ENCODE measurements at regions not wholly inside any gene's neighbourhood (a gene's known extent, or its start where the extent isn't known, plus 50 kb on each side); places are given as distances from the start of the nearest gene placed in this dataset. TPM values are rescaled to one million over a fixed set of nuclear protein-coding genes. Genes with fewer than 3 reads are reported as not detected.

DNA sequence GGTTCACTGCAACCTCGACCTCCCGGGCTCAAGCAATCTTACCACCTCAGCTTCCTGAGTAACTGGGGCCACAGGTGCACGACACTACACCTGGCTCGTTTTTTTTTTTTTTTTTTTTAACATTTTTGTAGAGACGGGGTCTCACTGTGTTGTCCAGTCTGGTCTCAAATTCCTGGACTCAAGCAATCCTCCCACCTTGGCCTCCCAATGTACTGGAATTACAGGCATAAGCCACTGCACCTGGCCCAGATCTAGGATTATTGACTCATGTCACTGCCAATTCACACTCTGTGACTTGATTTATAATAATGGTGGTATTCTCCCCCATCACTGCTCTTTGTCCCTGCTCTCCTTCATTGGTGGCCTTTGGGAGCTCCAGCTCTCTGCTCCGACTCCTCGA, 145.1 kb downstream of the PTPRU start:
- ChIA-PET CTCF (interaction anchor here (1.1 kb wide), 1 partner anchor 15 kb away, joined by 3 read pairs; no protein-coding TSS in a partner anchor), POLR2A (interaction anchor here (0.6 kb wide), 1 partner anchor 1089 kb away, joined by 26 read pairs; no protein-coding TSS in a partner anchor)
- Histone ChIP-seq H3K4me3 (ENCODE audit: low read depth, low read length) (no peak overlapping the region), H3K27me3 (ENCODE audit: control insufficient read depth, insufficient read depth, low read length) (no peaks in the 10 kb centered on the region), H3K36me3 (ENCODE audit: control insufficient read depth, insufficient read depth, low read length) (no peaks in the 10 kb centered on the region)
- TF ChIP-seq, protein P1, sequence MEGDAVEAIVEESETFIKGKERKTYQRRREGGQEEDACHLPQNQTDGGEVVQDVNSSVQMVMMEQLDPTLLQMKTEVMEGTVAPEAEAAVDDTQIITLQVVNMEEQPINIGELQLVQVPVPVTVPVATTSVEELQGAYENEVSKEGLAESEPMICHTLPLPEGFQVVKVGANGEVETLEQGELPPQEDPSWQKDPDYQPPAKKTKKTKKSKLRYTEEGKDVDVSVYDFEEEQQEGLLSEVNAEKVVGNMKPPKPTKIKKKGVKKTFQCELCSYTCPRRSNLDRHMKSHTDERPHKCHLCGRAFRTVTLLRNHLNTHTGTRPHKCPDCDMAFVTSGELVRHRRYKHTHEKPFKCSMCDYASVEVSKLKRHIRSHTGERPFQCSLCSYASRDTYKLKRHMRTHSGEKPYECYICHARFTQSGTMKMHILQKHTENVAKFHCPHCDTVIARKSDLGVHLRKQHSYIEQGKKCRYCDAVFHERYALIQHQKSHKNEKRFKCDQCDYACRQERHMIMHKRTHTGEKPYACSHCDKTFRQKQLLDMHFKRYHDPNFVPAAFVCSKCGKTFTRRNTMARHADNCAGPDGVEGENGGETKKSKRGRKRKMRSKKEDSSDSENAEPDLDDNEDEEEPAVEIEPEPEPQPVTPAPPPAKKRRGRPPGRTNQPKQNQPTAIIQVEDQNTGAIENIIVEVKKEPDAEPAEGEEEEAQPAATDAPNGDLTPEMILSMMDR (IDR thresholded peaks at IDR 0.05; ENCODE audit: insufficient read depth, low read depth, low read length), result no peak
- DNase-seq (ENCODE audit: low read depth), result no peak

DNA sequence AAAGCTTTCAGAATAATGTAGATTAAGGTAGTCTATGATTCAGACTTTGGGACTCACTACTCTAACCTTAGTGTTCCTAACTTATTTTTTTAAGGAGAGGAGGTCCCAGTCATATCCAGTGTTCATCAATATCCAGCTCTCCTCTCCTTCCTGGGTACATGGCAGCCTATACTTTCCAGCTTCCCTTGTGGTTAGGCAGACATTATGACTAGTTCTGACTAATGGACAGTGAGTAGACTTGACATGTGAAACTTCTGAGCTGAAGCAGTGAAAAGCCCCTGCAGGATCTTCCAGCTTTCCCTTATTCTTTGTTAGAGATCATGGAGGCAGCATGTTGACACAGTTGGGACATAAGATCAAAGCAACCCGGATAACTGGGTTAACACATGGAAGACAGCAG, 144.2 kb downstream of the PTPRU start:
- ChIA-PET POLR2A (no interaction called here), CTCF (interaction anchor here (1.1 kb wide), 1 partner anchor 16 kb away, joined by 3 read pairs; no protein-coding TSS in a partner anchor)
- Histone ChIP-seq H3K36me3 (ENCODE audit: control insufficient read depth, insufficient read depth, low read length) (no peaks in the 10 kb centered on the region), H3K4me3 (ENCODE audit: low read depth, low read length) (no peak overlapping the region), H3K27me3 (ENCODE audit: control insufficient read depth, insufficient read depth, low read length) (no peaks in the 10 kb centered on the region)
- DNase-seq (ENCODE audit: low read depth), result no peak
- TF ChIP-seq, protein P1 (IDR thresholded peaks at IDR 0.05; ENCODE audit: insufficient read depth, low read depth, low read length), result no peak

DNA sequence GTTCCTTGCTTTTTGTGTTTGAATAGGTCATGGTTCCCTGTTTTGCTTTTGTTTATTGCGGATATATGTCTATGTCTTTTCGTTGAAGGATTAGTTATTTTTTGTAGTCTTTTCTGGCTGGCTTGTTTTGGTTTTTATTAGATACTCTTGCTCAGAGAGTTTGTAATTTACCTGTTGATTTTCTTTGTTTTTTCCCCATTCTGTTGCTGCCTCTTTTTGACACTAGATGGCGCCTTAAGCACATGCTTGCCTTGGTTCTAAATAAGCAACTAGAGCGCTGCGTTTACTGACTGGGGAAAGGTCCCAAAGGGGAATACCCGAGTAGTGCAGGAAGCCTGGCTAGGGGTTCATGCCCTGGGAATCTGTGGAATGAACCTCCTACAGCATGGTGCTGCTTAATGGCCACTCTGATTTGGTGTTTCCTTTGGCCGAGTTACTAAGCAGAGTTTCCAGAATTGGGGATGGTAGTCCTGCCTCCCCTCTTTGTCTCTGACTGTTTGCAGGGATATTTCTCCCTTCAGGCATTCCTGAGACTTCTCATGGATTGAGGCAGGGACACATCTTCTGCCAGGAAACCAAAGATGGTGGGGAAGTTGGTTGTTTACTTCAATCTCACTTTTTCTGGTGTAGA, 143.2 kb downstream of the PTPRU start:
- Histone ChIP-seq H3K4me3 (ENCODE audit: low read depth, low read length) (no peak overlapping the region), H3K27me3 (ENCODE audit: control insufficient read depth, insufficient read depth, low read length) (no peaks in the 10 kb centered on the region), H3K36me3 (ENCODE audit: control insufficient read depth, insufficient read depth, low read length) (no peaks in the 10 kb centered on the region)
- DNase-seq (ENCODE audit: low read depth), result no peak
- ChIA-PET POLR2A (no interaction called here), CTCF (no interaction called here)
- TF ChIP-seq, protein P1 (IDR thresholded peaks at IDR 0.05; ENCODE audit: insufficient read depth, low read depth, low read length), result peak; percentile 58

Small RNA genes in the stretch of these regions (small RNA-seq; reads per million reads assigned to genes)
- not detected for gene AL021921.1 (ENCODE audit: insufficient read length, low read depth, low replicate concordance)

Measured in BJ (cell line).